Ovary (tissue), 7 donors: ENCODE measurements at regions not wholly inside any gene's neighbourhood (a gene's known extent, or its start where the extent isn't known, plus 50 kb on each side); places are given as distances from the start of the nearest gene placed in this dataset.

Experiments used
- DNase-seq, 5 donors: peaks; one replicate each; pipeline ENCODE4 v3.0.0-alpha.2; 2019 to 2020
- H3K27ac ChIP-seq, 2 donors: fragments of 200-600 bp; one replicate each; pipeline versions ENCODE4 v1.5.1 to v1.8.0; 2019 to 2022
- H3K27me3 ChIP-seq: fragments of 200-600 bp; one replicate; pipeline ENCODE4 v1.8.0; 2022
- H3K36me3 ChIP-seq: fragments of 200-600 bp; sonication (generic); one replicate; pipeline ENCODE4 v1.5.1; 2019
- H3K4me1 ChIP-seq: one replicate; pipeline ENCODE4 v1.8.1; 2013; ENCODE audit warnings: mild to moderate bottlenecking, moderate library complexity; ENCODE audit not compliant: insufficient read depth
- H3K4me3 ChIP-seq: fragments of 200-600 bp; sonication (generic); one replicate; pipeline ENCODE4 v1.5.1; 2017
- H3K9me3 ChIP-seq, 2 donors: fragments of 200-600 bp in 1 of 2; sonication (generic) in 1 of 2; one replicate each; pipeline versions ENCODE4 v1.5.1 to v1.8.1; 2013 to 2019; ENCODE audit warnings: mild to moderate bottlenecking in 1 of 2, moderate library complexity in 1 of 2
- EP300 ChIP-seq: sonication (generic); formaldehyde crosslinking; IDR thresholded peaks from one replicate; pipeline ENCODE4 v1.6.1; 2017; ENCODE audit warnings: antibody characterized with exemption
- POLR2A ChIP-seq: fragments of 450-650 bp; IDR thresholded peaks from one replicate; pipeline ENCODE4 v1.6.1; 2017; ENCODE audit warnings: antibody characterized with exemption, mild to moderate bottlenecking, moderate library complexity
- WGBS, 3 donors: extraction: QIAGEN DNeasy Blood & Tissue Kit in 1 of 3; methylation state at CpG; one replicate each; pipeline versions ENCODE4 v1.1.5 to v1.1.7; 2013 to 2017; 5-methylcytosine and 5-hydroxymethylcytosine counted together
- intact Hi-C, 4 donors: fragments of 100-400 bp; cut with DNase I; formaldehyde crosslinking; loops; one replicate each; pipeline versions ENCODE4 v1.11.0 to v1.15.1; 2022 to 2023
- TF ChIP-seq, protein P1 (sequence below), 3 donors: fragments of 450-650 bp in 2 of 3; fragments of 200-600 bp in 1 of 3; IDR thresholded peaks; one replicate each; pipeline versions ENCODE4 v1.5.1 to v1.8.0; 2016 to 2022; ENCODE audit warnings: antibody characterized with exemption in 3 of 3, mild to moderate bottlenecking in 1 of 3
- donor health status: DM: no; HTN: no; CAD: no; lungs with moderate emphysema.
- donor health status: DM: no; HTN: no; CAD: no.
- donor health status: Bipolar disorder and iron deficiency.
- donor health status: DM: no; HTN: no; CAD: no.
- donor health status: DM: yes; HTN: yes; CAD: no.

DNA sequence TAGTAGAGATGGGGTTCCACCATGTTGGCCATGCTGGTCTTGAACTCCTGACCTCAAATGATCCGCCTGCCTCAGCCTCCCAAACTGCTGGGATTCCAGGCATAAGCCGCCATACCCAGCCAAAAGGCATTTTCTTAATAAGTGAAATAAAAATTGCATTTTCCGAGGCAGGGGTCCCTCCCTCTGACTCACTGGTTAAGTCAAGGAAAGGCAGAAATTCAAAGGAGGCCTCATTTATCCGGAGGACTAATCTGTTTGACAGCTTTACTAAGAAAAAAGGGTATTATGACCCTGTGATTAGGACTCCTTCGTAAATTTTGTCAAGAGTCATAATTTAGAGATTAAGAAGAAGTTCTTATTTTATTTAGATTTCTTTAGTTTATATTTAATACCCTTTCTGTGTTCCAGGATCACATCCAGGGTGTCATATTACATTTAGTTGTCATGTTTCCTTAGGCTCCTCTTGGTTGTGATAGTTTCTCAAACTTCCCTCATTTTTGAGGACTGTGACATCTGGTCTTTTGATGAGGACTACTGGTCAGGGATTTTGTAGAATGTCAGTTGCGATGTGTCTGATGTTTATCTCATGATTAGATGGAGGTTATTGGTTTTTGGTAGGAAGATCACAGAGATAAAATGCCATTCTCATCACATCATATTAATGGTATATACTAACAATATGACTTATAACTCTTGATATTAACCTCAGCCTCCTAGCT, 753.7 kb upstream of the AMOT start:
- no peak overlapping the region for H3K4me3 ChIP-seq
- H3K27ac ChIP-seq = no peak overlapping the region
- H3K4me1 ChIP-seq = no peaks in the 10 kb centered on the region
- TF ChIP-seq, protein P1, sequence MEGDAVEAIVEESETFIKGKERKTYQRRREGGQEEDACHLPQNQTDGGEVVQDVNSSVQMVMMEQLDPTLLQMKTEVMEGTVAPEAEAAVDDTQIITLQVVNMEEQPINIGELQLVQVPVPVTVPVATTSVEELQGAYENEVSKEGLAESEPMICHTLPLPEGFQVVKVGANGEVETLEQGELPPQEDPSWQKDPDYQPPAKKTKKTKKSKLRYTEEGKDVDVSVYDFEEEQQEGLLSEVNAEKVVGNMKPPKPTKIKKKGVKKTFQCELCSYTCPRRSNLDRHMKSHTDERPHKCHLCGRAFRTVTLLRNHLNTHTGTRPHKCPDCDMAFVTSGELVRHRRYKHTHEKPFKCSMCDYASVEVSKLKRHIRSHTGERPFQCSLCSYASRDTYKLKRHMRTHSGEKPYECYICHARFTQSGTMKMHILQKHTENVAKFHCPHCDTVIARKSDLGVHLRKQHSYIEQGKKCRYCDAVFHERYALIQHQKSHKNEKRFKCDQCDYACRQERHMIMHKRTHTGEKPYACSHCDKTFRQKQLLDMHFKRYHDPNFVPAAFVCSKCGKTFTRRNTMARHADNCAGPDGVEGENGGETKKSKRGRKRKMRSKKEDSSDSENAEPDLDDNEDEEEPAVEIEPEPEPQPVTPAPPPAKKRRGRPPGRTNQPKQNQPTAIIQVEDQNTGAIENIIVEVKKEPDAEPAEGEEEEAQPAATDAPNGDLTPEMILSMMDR (IDR thresholded peaks at IDR 0.05) = no peak
- TF ChIP-seq EP300 = no peak
- TF ChIP-seq POLR2A = no peak
- no peaks in the 10 kb centered on the region for H3K27me3 ChIP-seq
- H3K9me3 ChIP-seq = no peaks in the 10 kb centered on the region
- no peaks in the 10 kb centered on the region for H3K36me3 ChIP-seq
- DNase-seq = no peak
- intact Hi-C loops = no loop called here
- 65 to 72% (median 66%) methylated on average over 6 of the region's 6 CpGs for WGBS, 3 donors

DNA sequence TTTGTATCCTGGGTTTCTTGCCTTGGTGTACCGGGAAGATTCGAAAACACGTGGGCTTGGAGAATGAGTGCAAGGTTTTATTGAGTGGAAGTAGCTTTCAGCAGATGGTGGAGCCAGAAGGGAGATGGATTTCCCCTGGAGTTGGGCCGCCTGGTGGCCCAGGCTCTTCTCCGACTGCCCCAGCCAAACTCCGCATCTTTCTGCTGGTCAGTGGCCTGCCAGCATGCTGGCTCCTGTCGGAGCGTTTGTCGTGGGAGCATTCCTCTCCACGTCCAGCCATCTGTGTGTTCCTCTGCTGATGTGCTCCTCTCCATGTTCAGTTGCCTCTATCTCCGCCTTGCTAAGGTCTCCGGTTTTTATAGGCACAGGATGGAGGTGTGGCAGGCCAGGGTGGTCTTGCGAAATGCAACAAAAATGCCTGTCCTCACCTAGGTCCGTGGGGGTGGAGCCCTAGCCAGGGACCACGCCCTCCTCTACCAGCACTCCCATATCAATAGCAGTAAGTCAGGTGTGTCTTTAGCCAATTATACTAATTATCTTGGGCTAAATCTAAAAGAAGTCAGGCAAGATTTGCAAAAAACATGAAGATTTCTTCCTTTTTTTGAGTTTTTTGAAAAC, 745.8 kb upstream of the AMOT start:
- 74 to 82% (median 79%) methylated on average over 15 of the region's 15 CpGs for WGBS, 3 donors
- Histone ChIP-seq H3K27me3 (no peaks in the 10 kb centered on the region), H3K36me3 (no peaks in the 10 kb centered on the region), H3K9me3 (no peaks in the 10 kb centered on the region), H3K4me1 (no peaks in the 10 kb centered on the region), H3K27ac (no peak overlapping the region), H3K4me3 (no peak overlapping the region)
- intact Hi-C loops = no loop called here
- no peak for TF ChIP-seq POLR2A
- TF ChIP-seq, protein P1 (IDR thresholded peaks at IDR 0.05) = no peak
- TF ChIP-seq EP300 = no peak
- DNase-seq = no peak

DNA sequence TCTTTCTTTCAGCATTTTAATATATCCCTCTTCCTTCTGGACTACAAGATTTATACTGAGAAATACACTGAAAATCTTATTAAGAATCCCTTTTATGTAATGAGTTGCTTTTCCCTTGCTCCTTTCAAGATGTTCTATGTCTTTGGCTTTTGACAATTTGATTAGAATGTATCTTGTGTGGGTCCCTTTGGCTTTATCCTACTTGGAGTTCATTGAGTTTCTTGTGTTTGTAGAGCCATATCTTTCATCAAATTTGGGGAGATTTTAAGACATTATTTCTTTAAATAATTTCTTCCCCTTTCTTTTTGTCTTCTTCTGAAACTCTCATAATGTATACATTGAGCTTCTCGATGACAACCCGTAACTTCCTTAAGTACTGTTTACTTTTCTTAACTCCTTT, 739.9 kb upstream of the AMOT start:
- TF ChIP-seq EP300 = no peak

DNA sequence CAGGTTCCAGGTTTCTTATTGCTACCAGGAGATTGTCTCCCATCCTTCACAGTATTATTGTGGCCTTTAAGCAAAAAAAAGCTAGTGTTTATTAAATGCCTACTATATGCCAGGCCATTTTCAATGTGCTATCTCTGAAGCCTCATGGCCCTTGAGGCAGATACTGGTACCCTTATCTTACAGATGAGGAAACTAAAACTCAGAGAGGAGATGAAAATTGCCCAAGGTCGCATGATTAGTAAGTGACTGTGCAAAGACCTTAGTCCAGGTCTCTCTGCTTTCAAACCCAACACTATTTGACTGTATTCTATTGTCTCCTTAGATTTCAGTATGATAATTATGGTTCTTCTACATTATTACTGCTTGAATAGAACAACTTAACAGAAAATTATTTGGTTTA, 717.9 kb upstream of the AMOT start:
- WGBS, 3 donors = 61 to 79% (median 79%) methylated on average over 1 of the region's 1 CpG
- H3K27me3 ChIP-seq = no peaks in the 10 kb centered on the region
- H3K9me3 ChIP-seq = no peaks in the 10 kb centered on the region
- H3K4me3 ChIP-seq = no peak overlapping the region
- TF ChIP-seq POLR2A = no peak
- no peak for TF ChIP-seq EP300
- TF ChIP-seq, protein P1 (IDR thresholded peaks at IDR 0.05) = no peak
- no peak overlapping the region for H3K27ac ChIP-seq
- no peaks in the 10 kb centered on the region for H3K36me3 ChIP-seq
- DNase-seq = no peak
- no peaks in the 10 kb centered on the region for H3K4me1 ChIP-seq
- intact Hi-C loops = no loop called here

More for the DNA sequence above, 739.9 kb upstream of the AMOT start:
- no peaks in the 10 kb centered on the region for H3K27me3 ChIP-seq
- H3K27ac ChIP-seq = no peak overlapping the region
- no peaks in the 10 kb centered on the region for H3K9me3 ChIP-seq
- H3K4me1 ChIP-seq = no peaks in the 10 kb centered on the region
- H3K4me3 ChIP-seq = no peak overlapping the region
- no peak for DNase-seq
- H3K36me3 ChIP-seq = no peaks in the 10 kb centered on the region
- 89 to 96% (median 94%) methylated on average over 2 of the region's 2 CpGs for WGBS, 3 donors
- intact Hi-C loops = no loop called here

DNA sequence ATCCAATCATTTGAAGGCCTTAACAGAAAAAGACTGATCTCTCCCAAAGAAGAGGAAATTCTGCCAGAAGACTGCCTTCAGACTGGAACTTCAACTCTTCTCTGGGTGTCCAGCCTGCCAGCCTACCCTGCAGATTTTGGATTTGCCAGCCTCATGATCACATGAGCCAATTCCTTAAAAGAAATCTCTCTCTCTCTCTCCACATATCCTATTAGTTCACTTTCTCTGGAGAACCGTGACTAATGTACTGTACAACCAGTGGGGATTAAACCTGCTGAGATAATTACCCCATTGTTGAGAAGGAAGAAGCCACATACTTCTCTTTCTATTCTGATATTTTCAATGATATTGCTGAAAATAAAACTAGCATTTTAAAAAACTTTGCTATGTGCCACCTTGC, 711.3 kb upstream of the AMOT start:
- intact Hi-C loops = no loop called here
- no peaks in the 10 kb centered on the region for H3K27me3 ChIP-seq
- DNase-seq = no peak
- no peak overlapping the region for H3K27ac ChIP-seq
- H3K4me3 ChIP-seq = no peak overlapping the region
- WGBS, 3 donors = 70 to 77% (median 75%) methylated on average over 1 of the region's 1 CpG
- H3K9me3 ChIP-seq = no peaks in the 10 kb centered on the region
- TF ChIP-seq, protein P1 (IDR thresholded peaks at IDR 0.05) = no peak
- TF ChIP-seq POLR2A (no peak), EP300 (no peak)
- no peaks in the 10 kb centered on the region for H3K4me1 ChIP-seq
- H3K36me3 ChIP-seq = no peaks in the 10 kb centered on the region
